GM21423 (cell line): ENCODE measurements at regions not wholly inside any gene's neighbourhood (a gene's known extent, or its start where the extent isn't known, plus 50 kb on each side); places are given as distances from the start of the nearest gene placed in this dataset.
"Not testable (repeated sequence)": the region's sequence is repeated elsewhere in the genome, so short reads cannot be mapped to it uniquely, and the experiment has no call there.

Experiments used
- ATAC-seq: cut with Tn5 transposase; IDR thresholded peaks from one replicate; pipeline ENCODE4 v1.9.1; 2021; ENCODE audit warnings: mild to moderate bottlenecking, moderate library complexity; ENCODE audit not compliant: unreplicated experiment

GRCh38 chr2:216942016-216942415 is 82.2 kb upstream of the TNP1 start:
- ATAC-seq = no peak

GRCh38 chr2:216936954-216937357 is 77.1 kb upstream of the TNP1 start:
- ATAC-seq = no peak

GRCh38 chr2:216934623-216935022 is 74.8 kb upstream of the TNP1 start:
- no peak for ATAC-seq

GRCh38 chr2:216934151-216934550 is 74.3 kb upstream of the TNP1 start:
- ATAC-seq = no peak

- no peak for ATAC-seq
These were observed 73.1 kb upstream of the TNP1 start for GRCh38 chr2:216932863-216933548.

GRCh38 chr2:216932113-216932862 is 72.4 kb upstream of the TNP1 start:
- ATAC-seq = no peak

GRCh38 chr2:216930716-216931115 is 70.9 kb upstream of the TNP1 start:
- ATAC-seq = no peak

- not testable (repeated sequence) for ATAC-seq
These were observed 69.5 kb upstream of the TNP1 start for GRCh38 chr2:216929338-216929737.

GRCh38 chr2:216927163-216927562 is 67.3 kb upstream of the TNP1 start:
- no peak for ATAC-seq

GRCh38 chr2:216925636-216926366 is 65.9 kb upstream of the TNP1 start:
- ATAC-seq = no peak

- no peak for ATAC-seq
These were observed 65.1 kb upstream of the TNP1 start for GRCh38 chr2:216925006-216925405.

GRCh38 chr2:216923706-216924105 is 63.8 kb upstream of the TNP1 start:
- no peak for ATAC-seq

GRCh38 chr2:216922175-216922780 is 62.4 kb upstream of the TNP1 start:
- ATAC-seq = peak; percentile 69

GRCh38 chr2:216920937-216921456 is 61.1 kb upstream of the TNP1 start:
- ATAC-seq = no peak

- no peak for ATAC-seq
These were observed 60.4 kb upstream of the TNP1 start for GRCh38 chr2:216920143-216920876.

GRCh38 chr2:216918088-216918680 is 58.3 kb upstream of the TNP1 start:
- no peak for ATAC-seq

GRCh38 chr2:216916956-216917650 is 57.2 kb upstream of the TNP1 start:
- ATAC-seq = no peak

GRCh38 chr2:216915557-216916150 is 55.8 kb upstream of the TNP1 start:
- ATAC-seq = no peak

GRCh38 chr2:216914491-216914890 is 54.6 kb upstream of the TNP1 start:
- ATAC-seq = no peak
